ENCODE measurements at regions not wholly inside any gene's neighbourhood (a gene's known extent, or its start where the extent isn't known, plus 50 kb on each side); places are given as distances from the start of the nearest gene placed in this dataset.

DNA sequence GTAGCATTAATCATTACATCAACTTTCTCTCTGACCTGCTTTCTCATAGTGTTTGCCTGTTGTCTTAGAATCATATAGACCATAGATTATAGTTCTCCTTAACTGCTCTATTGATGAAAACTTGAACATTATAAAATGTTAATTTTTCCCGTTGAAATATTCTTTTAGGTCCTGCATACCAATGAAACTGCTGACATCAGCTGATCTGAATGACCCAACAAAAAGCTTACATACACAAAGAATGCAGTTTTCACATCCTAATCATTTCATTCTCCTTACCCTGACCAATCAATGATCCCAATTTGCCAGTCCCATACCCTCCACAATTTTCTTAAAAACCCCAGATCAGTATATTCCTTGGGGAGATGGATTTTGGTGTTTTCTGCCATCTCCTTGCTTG lies 302.9 kb upstream of the MBL2 start:
- TF ChIP-seq, protein P1, sequence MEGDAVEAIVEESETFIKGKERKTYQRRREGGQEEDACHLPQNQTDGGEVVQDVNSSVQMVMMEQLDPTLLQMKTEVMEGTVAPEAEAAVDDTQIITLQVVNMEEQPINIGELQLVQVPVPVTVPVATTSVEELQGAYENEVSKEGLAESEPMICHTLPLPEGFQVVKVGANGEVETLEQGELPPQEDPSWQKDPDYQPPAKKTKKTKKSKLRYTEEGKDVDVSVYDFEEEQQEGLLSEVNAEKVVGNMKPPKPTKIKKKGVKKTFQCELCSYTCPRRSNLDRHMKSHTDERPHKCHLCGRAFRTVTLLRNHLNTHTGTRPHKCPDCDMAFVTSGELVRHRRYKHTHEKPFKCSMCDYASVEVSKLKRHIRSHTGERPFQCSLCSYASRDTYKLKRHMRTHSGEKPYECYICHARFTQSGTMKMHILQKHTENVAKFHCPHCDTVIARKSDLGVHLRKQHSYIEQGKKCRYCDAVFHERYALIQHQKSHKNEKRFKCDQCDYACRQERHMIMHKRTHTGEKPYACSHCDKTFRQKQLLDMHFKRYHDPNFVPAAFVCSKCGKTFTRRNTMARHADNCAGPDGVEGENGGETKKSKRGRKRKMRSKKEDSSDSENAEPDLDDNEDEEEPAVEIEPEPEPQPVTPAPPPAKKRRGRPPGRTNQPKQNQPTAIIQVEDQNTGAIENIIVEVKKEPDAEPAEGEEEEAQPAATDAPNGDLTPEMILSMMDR (IDR thresholded peaks at IDR 0.05), result no peak
- TF ChIP-seq EP300 (IDR thresholded peaks at IDR 0.05) (no peak), POLR2A (IDR thresholded peaks at IDR 0.05) (no peak)

Data from gastroesophageal sphincter (tissue), 3 donors.